ENCODE measurements at regions not wholly inside any gene's neighbourhood (a gene's known extent, or its start where the extent isn't known, plus 50 kb on each side); places are given as distances from the start of the nearest gene placed in this dataset.

DNA sequence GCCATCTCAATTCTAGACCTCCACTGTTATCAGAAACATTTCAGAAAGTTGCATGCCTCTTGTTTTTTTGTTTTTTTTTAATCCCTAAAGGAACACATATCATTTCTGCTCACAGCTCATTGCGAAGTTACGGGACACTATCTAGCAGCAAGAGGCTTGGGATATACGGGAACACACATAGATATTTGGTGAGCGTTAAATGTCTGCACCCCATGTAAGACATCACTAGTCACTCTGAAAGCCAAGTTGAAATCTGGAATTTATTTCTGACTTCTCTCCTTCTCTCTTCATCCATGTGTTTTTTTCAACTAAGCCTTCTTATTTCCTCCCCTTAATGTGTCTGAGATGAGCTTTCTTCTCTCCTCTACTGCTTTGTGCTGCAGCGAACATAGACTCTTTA is 683.7 kb downstream of the PDHA2 start:
- H3K4me3 ChIP-seq (ENCODE audit: low read depth, low read length): no peak overlapping the region
- TF ChIP-seq, protein P1, sequence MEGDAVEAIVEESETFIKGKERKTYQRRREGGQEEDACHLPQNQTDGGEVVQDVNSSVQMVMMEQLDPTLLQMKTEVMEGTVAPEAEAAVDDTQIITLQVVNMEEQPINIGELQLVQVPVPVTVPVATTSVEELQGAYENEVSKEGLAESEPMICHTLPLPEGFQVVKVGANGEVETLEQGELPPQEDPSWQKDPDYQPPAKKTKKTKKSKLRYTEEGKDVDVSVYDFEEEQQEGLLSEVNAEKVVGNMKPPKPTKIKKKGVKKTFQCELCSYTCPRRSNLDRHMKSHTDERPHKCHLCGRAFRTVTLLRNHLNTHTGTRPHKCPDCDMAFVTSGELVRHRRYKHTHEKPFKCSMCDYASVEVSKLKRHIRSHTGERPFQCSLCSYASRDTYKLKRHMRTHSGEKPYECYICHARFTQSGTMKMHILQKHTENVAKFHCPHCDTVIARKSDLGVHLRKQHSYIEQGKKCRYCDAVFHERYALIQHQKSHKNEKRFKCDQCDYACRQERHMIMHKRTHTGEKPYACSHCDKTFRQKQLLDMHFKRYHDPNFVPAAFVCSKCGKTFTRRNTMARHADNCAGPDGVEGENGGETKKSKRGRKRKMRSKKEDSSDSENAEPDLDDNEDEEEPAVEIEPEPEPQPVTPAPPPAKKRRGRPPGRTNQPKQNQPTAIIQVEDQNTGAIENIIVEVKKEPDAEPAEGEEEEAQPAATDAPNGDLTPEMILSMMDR (IDR thresholded peaks at IDR 0.05; ENCODE audit: borderline replicate concordance, insufficient read depth, low read depth, low read length): no peak

DNA sequence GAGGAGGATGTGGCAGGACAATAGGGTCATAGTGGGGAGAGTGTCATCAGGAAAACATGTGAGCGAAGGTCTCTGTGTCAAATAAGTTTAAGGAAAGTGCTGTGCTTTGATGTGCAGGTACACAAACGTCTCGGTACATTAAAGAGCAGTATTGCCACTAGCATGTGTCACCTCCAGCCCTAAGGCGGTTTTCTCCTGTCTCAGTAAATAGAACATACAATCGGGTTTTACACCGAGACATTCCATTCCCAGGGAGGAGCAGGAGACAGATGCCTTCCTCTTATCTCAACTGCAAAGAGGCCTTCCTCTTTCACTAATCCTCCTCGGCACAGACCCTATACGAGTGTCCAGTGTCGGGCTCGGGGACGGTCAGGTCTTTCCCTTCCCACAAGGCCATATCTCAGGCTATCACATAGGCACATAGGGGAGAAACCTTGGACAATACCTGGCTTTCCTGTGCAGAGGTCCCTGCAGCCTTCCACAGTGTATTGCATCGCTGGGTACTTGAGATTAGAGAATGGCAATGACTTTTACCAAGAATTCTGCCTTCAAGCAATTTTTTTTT is 684.5 kb downstream of the PDHA2 start:
- TF ChIP-seq, protein P1 (IDR thresholded peaks at IDR 0.05; ENCODE audit: borderline replicate concordance, insufficient read depth, low read depth, low read length): no peak
- H3K4me3 ChIP-seq (ENCODE audit: low read depth, low read length): no peak overlapping the region

DNA sequence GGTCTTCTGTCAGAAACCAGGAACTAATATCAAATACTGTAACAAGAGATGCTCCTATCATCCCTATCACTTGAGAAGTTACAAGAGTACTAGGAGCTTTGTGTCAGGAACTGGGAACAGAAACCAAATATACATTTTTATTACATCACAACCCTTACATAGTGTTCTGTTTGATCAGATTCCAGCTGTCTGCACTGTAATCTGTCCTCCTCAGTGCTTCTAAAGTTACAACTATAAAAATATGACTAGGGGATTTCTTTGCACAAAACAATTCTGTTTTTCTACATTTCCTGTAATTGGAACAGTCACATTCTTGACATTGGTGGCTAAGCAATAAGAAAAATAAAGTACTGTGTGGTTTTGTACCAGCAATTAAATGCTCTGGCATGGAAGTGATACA is 686.0 kb downstream of the PDHA2 start:
- H3K4me3 ChIP-seq (ENCODE audit: low read depth, low read length): no peak overlapping the region
- TF ChIP-seq, protein P1 (IDR thresholded peaks at IDR 0.05; ENCODE audit: borderline replicate concordance, insufficient read depth, low read depth, low read length): no peak

DNA sequence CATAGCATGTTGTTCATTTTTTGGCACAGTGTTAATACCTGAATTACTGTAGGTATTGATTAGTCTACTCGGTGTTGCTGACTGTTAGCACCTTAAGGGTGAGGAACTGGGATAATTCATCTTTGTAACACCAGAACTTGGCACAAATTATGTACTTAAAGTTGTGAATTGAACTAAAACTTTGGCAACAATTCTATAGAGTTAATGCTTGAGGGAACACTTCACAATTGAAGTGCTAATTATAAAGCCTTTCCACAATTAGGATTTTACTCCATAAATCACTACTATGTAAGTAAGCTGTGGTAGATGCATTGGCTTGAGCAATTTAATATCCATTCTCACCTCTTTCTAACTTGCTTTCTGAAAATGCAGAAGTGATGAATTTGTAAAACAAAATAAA is 686.7 kb downstream of the PDHA2 start:
- TF ChIP-seq, protein P1 (IDR thresholded peaks at IDR 0.05; ENCODE audit: borderline replicate concordance, insufficient read depth, low read depth, low read length): no peak
- H3K4me3 ChIP-seq (ENCODE audit: low read depth, low read length): no peak overlapping the region

DNA sequence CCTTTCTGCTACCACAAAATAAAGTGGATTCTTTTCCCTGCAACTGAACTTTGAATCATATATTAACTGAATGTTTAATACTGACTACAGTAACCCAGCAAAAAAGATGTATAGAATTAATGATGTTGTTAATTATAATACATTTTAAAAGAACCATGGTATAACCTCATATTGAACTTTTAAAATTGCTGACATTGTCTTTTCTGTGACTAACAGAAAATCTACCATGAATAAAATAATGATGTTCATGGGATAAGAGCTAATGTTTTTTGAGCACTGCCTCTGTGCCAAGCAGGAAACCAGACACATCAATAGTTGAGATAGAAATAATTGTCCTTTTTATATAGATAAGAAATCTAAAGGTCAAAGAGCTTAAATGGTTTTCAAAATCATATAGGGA is 691.9 kb downstream of the PDHA2 start:
- TF ChIP-seq, protein P1 (IDR thresholded peaks at IDR 0.05; ENCODE audit: borderline replicate concordance, insufficient read depth, low read depth, low read length): no peak
- H3K4me3 ChIP-seq (ENCODE audit: low read depth, low read length): no peak overlapping the region

DNA sequence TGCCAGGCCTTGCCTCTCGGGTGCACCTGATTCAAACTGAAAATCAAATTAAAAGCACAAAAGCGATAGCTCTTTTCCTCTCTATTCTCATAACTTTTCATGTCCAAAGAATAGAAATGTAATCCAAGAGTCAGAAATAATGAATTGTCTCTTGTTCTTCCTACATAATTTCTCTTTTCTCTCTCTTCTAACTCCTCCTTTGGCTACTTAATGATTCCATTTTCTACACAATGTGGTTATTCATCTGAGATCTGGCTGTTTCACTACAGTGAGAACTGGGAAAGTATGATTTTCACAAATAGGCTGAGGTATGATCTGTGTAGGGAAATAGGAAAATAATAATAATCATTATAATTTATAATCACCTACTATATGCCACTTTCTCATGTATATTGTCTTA is 703.5 kb downstream of the PDHA2 start:
- TF ChIP-seq, protein P1 (IDR thresholded peaks at IDR 0.05; ENCODE audit: borderline replicate concordance, insufficient read depth, low read depth, low read length): no peak
- no peak overlapping the region for H3K4me3 ChIP-seq (ENCODE audit: low read depth, low read length)

DNA sequence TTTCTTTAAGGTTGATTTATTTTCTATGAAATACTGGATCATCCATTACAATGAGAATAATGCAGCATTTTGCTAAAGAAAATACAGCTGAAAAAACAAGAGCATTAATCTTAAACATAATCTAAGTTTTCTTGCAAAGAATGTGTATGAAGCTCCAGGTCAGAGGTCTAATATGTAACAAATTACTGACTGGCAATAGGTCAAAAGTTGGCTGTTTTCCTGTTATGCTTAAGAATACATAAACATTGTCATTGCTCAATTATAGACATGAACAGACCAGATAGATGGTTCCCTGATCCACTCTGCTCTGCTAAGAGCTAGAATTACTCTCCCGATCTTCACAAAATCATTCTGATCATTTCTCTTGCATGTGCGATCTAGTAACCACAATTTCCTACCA is 718.6 kb downstream of the PDHA2 start:
- no peak overlapping the region for H3K4me3 ChIP-seq (ENCODE audit: low read depth, low read length)
- TF ChIP-seq, protein P1 (IDR thresholded peaks at IDR 0.05; ENCODE audit: borderline replicate concordance, insufficient read depth, low read depth, low read length): no peak
